GM23338 (cell line): ENCODE measurements at regions not wholly inside any gene's neighbourhood (a gene's known extent, or its start where the extent isn't known, plus 50 kb on each side); places are given as distances from the start of the nearest gene placed in this dataset.

Experiments used
- ATAC-seq: fragments of 200-7000 bp; cut with Tn5 transposase; 3 replicates; pipeline ENCODE4 v1.9.1; 2020
- DNase-seq: peaks from one replicate; pipeline ENCODE4 v3.0.0-alpha.2; 2015; ENCODE audit warnings: low spot score
- H2AFZ ChIP-seq: fragments of 200-600 bp; sonication (generic); 2 replicates; pipeline ENCODE4 v1.8.0; 2016; ENCODE audit warnings: antibody characterized with exemption, mild to moderate bottlenecking, moderate library complexity
- H3F3A ChIP-seq: fragments of 200-600 bp; sonication (generic); replicated peaks from 2 replicates; pipeline ENCODE4 v1.8.0; 2017; ENCODE audit warnings: antibody characterized with exemption, mixed run types, low read depth
- H3K27ac ChIP-seq: fragments of 200-600 bp; sonication (generic); 2 replicates; pipeline ENCODE4 v1.6.1; 2016; ENCODE audit warnings: low read depth
- H3K27me3 ChIP-seq: fragments of 200-600 bp; sonication (generic); 2 replicates; pipeline ENCODE4 v1.8.0; 2016; ENCODE audit warnings: mild to moderate bottlenecking, mixed run types, moderate library complexity; ENCODE audit not compliant: insufficient read depth
- H3K36me3 ChIP-seq: fragments of 200-600 bp; sonication (generic); 2 replicates; pipeline ENCODE4 v1.8.0; 2016; ENCODE audit warnings: mild to moderate bottlenecking; ENCODE audit not compliant: insufficient read depth
- H3K4me1 ChIP-seq: fragments of 200-600 bp; sonication (generic); 2 replicates; pipeline ENCODE4 v1.8.0; 2016; ENCODE audit warnings: mild to moderate bottlenecking, moderate library complexity; ENCODE audit not compliant: insufficient read depth
- H3K4me2 ChIP-seq: fragments of 200-600 bp; sonication (generic); 2 replicates; pipeline ENCODE4 v1.7.1; 2017; ENCODE audit warnings: mixed run types
- H3K4me3 ChIP-seq: fragments of 200-600 bp; sonication (generic); 2 replicates; pipeline ENCODE4 v1.6.1; 2016; ENCODE audit warnings: mixed run types
- H3K79me2 ChIP-seq: fragments of 200-600 bp; sonication (generic); replicated peaks from 2 replicates; pipeline ENCODE4 v1.8.0; 2017; ENCODE audit warnings: mild to moderate bottlenecking; ENCODE audit not compliant: insufficient read depth
- H3K9me2 ChIP-seq: fragments of 200-600 bp; sonication (generic); 2 replicates; pipeline ENCODE4 v1.8.0; 2017; ENCODE audit not compliant: insufficient read depth
- H4K20me1 ChIP-seq: fragments of 200-600 bp; sonication (generic); replicated peaks from 2 replicates; pipeline ENCODE4 v1.8.0; 2017; ENCODE audit warnings: mild to moderate bottlenecking; ENCODE audit not compliant: insufficient read depth
- H3K27ac Mint-ChIP-seq: 2 replicates; pipeline ENCODE4 v1.8.0; 2020; ENCODE audit warnings: inconsistent platforms, mild to moderate bottlenecking, moderate library complexity, mixed read lengths
- H3K27me3 Mint-ChIP-seq: 3 replicates; pipeline ENCODE4 v1.8.0; 2022; ENCODE audit warnings: low read depth, mild to moderate bottlenecking, moderate library complexity, mixed read lengths, inconsistent platforms; ENCODE audit not compliant: insufficient read depth, poor library complexity
- H3K36me3 Mint-ChIP-seq: 3 replicates; pipeline ENCODE4 v1.8.0; 2021; ENCODE audit warnings: low read depth, mild to moderate bottlenecking, inconsistent platforms, moderate library complexity, mixed read lengths
- H3K4me1 Mint-ChIP-seq: 3 replicates; pipeline ENCODE4 v1.8.0; 2020; ENCODE audit warnings: mild to moderate bottlenecking, inconsistent platforms, mixed read lengths
- H3K4me3 Mint-ChIP-seq: 3 replicates; pipeline ENCODE4 v1.8.0; 2021; ENCODE audit warnings: moderate library complexity, mild to moderate bottlenecking, inconsistent platforms, mixed read lengths
- H3K9me3 Mint-ChIP-seq: 3 replicates; pipeline ENCODE4 v1.8.0; 2020; ENCODE audit warnings: moderate library complexity, mild to moderate bottlenecking, inconsistent platforms, mixed read lengths
- CREB1 ChIP-seq: fragments of 250-450 bp; sonication (Bioruptor Pico); IDR thresholded peaks from 2 replicates; pipeline ENCODE4 v1.5.0; 2020; ENCODE audit warnings: low read depth, mild to moderate bottlenecking, moderate library complexity
- EZH2 ChIP-seq: fragments of 200-600 bp; sonication (generic); IDR thresholded peaks from one replicate; pipeline ENCODE4 v1.8.0; 2017; ENCODE audit warnings: antibody characterized with exemption, mild to moderate bottlenecking, low read depth; ENCODE audit not compliant: unreplicated experiment
- EZH2phosphoT487 ChIP-seq: fragments of 200-600 bp; sonication (generic); IDR thresholded peaks from one replicate; pipeline ENCODE4 v1.8.1; 2018; ENCODE audit warnings: antibody characterized with exemption; ENCODE audit not compliant: unreplicated experiment
- NANOG ChIP-seq: IDR thresholded peaks from 2 replicates; pipeline ENCODE4 v1.6.1; 2016; ENCODE audit warnings: antibody characterized with exemption, borderline replicate concordance
- POLR2AphosphoS5 ChIP-seq: IDR thresholded peaks from 2 replicates; pipeline ENCODE4 v1.6.1; 2016; ENCODE audit warnings: antibody characterized with exemption, low read depth
- STAT1 ChIP-seq: IDR thresholded peaks from one replicate; pipeline ENCODE4 v1.6.1; 2016; ENCODE audit warnings: antibody characterized with exemption; ENCODE audit not compliant: unreplicated experiment
- ZNF114 ChIP-seq: fragments of 250-450 bp; sonication (Bioruptor Pico); IDR thresholded peaks from 2 replicates; pipeline ENCODE4 v1.5.0; 2020; ENCODE audit warnings: mild to moderate bottlenecking, moderate library complexity
- ZNF331 ChIP-seq: fragments of 250-450 bp; sonication (Bioruptor Pico); IDR thresholded peaks from 2 replicates; pipeline ENCODE4 v1.5.0; 2020; ENCODE audit warnings: low read depth, mild to moderate bottlenecking, moderate library complexity
- TF ChIP-seq, protein P1 (sequence below): IDR thresholded peaks from one replicate; pipeline ENCODE4 v1.6.1; 2018; ENCODE audit warnings: antibody characterized with exemption; ENCODE audit not compliant: unreplicated experiment
- TF ChIP-seq, protein P2 (sequence below), 2 experiments: fragments of 200-600 bp in 1 of 2; sonication (generic) in 1 of 2; conservative IDR thresholded peaks; 2 replicates each; pipeline versions ENCODE4 v1.5.1 to v1.6.1; 2016 to 2017; ENCODE audit warnings: antibody characterized with exemption in 2 of 2, low read depth in 2 of 2, mild to moderate bottlenecking in 2 of 2, moderate library complexity in 1 of 2
- TF ChIP-seq, protein P3 (sequence below): IDR thresholded peaks from 2 replicates; pipeline ENCODE4 v1.6.1; 2016; ENCODE audit warnings: antibody characterized with exemption

DNA sequence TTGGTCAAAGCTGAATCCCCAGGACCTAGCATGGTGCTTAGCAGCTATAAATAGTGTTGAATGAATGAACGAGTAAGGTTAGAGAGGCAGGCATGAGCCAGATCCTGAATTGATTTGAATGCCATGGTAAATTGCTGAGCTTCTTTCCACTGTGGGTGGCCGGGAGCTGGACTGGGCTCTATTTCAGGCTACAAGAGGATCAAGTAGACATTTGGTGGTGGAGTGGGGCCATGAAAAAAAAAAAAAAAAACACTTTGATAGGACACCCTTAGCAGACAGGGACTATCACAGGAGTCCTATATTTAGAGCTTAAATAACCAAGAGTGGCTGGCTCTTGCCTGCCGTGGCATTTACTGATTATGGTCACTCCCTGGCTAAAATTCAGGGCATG, 77.6 kb downstream of the MIAT start (continued):
- TF ChIP-seq, protein P1, sequence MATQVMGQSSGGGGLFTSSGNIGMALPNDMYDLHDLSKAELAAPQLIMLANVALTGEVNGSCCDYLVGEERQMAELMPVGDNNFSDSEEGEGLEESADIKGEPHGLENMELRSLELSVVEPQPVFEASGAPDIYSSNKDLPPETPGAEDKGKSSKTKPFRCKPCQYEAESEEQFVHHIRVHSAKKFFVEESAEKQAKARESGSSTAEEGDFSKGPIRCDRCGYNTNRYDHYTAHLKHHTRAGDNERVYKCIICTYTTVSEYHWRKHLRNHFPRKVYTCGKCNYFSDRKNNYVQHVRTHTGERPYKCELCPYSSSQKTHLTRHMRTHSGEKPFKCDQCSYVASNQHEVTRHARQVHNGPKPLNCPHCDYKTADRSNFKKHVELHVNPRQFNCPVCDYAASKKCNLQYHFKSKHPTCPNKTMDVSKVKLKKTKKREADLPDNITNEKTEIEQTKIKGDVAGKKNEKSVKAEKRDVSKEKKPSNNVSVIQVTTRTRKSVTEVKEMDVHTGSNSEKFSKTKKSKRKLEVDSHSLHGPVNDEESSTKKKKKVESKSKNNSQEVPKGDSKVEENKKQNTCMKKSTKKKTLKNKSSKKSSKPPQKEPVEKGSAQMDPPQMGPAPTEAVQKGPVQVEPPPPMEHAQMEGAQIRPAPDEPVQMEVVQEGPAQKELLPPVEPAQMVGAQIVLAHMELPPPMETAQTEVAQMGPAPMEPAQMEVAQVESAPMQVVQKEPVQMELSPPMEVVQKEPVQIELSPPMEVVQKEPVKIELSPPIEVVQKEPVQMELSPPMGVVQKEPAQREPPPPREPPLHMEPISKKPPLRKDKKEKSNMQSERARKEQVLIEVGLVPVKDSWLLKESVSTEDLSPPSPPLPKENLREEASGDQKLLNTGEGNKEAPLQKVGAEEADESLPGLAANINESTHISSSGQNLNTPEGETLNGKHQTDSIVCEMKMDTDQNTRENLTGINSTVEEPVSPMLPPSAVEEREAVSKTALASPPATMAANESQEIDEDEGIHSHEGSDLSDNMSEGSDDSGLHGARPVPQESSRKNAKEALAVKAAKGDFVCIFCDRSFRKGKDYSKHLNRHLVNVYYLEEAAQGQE = no peak
- TF ChIP-seq EZH2 = no peak
- TF ChIP-seq, protein P2, sequence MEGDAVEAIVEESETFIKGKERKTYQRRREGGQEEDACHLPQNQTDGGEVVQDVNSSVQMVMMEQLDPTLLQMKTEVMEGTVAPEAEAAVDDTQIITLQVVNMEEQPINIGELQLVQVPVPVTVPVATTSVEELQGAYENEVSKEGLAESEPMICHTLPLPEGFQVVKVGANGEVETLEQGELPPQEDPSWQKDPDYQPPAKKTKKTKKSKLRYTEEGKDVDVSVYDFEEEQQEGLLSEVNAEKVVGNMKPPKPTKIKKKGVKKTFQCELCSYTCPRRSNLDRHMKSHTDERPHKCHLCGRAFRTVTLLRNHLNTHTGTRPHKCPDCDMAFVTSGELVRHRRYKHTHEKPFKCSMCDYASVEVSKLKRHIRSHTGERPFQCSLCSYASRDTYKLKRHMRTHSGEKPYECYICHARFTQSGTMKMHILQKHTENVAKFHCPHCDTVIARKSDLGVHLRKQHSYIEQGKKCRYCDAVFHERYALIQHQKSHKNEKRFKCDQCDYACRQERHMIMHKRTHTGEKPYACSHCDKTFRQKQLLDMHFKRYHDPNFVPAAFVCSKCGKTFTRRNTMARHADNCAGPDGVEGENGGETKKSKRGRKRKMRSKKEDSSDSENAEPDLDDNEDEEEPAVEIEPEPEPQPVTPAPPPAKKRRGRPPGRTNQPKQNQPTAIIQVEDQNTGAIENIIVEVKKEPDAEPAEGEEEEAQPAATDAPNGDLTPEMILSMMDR (conservative IDR thresholded peaks at IDR 0.05; ENCODE audit: low read depth in 2 of 2) = no peak
- no peak for TF ChIP-seq POLR2AphosphoS5

DNA sequence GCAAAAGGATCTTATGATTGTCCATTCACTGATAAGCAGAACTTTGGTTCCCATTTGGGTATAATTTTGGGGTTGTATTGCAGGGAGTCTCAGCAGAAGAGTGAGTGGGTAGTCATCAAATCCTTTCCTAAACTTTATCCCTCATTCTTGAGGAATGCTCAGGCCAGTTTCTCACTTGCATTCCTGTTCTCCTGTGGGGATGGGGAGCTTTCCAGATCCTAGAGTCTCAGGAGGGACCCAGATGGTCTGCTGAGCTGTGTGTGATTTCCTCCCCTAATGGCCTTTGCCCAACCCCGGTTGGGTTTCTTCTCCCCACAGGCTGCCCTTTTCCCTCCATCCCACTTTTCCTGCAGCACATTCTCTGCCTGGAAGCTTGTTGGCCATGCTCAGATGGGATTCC, 79.9 kb downstream of the MIAT start:
- Histone ChIP-seq H3K36me3 (no peaks in the 10 kb centered on the region), H3K9me2 (peaks cover 15% of the 10 kb centered on the region), H3F3A (no peaks in the 10 kb centered on the region), H3K4me2 (no peak overlapping the region), H3K27me3 (no peaks in the 10 kb centered on the region), H3K79me2 (no peaks in the 10 kb centered on the region), H3K27ac (no peak overlapping the region), H3K4me1 (peaks cover 3% of the 10 kb centered on the region; the same call in 1 of the 2 replicates), H4K20me1 (no peaks in the 10 kb centered on the region), H3K4me3 (no peak overlapping the region), H2AFZ (no peak overlapping the region)
- DNase-seq (no peak), ATAC-seq (no peak)
- Mint-ChIP-seq H3K4me1 (peaks cover 18% of the 10 kb centered on the region), H3K9me3 (no peaks in the 10 kb centered on the region), H3K36me3 (no peaks in the 10 kb centered on the region; the same call in 1 of the 3 replicates), H3K4me3 (no peak overlapping the region), H3K27ac (no peak overlapping the region), H3K27me3 (peaks cover 6% of the 10 kb centered on the region)
- TF ChIP-seq POLR2AphosphoS5 (no peak), EZH2phosphoT487 (no peak), ZNF114 (CRISPR knock-in tag) (no peak), CREB1 (CRISPR knock-in tag) (no peak), ZNF331 (CRISPR knock-in tag) (no peak), NANOG (no peak), STAT1 (no peak)
- TF ChIP-seq, protein P3, sequence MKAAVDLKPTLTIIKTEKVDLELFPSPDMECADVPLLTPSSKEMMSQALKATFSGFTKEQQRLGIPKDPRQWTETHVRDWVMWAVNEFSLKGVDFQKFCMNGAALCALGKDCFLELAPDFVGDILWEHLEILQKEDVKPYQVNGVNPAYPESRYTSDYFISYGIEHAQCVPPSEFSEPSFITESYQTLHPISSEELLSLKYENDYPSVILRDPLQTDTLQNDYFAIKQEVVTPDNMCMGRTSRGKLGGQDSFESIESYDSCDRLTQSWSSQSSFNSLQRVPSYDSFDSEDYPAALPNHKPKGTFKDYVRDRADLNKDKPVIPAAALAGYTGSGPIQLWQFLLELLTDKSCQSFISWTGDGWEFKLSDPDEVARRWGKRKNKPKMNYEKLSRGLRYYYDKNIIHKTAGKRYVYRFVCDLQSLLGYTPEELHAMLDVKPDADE = no peak
